ENCODE measurements at regions not wholly inside any gene's neighbourhood (a gene's known extent, or its start where the extent isn't known, plus 50 kb on each side); places are given as distances from the start of the nearest gene placed in this dataset.

DNA sequence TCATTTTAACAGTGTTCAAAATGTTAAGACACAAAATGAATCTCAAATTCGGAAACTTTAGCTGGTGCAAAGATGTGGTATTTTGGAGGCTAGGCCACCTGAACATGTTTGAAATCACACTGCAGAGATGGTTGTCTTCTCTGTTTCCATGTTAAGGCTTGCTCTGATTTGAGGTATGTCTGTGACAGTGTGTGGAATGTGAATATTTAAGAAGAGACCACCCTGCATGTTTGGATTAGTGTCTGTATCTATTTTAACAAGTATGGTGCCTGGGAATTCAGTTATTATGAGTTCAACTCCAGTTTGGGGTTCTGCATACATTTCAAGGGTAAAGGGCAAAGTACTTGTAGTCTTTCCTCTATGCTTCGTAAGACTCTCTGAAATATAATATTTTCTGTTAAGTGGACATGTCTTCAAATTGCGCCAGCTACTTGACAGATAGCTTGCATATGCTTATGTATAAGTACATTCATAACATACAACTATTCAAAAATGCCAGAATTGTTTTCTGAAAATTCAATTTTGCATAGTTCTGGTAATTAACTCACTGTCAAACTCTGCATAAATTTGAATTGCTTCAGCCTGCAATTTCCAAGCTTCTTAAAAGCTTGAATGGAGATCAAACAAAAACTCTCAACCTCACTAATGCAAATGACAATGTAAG lies 424.0 kb downstream of the ADAMTS20 start:
- ChIA-PET CTCF (no interaction called here), POLR2A (no interaction called here)
- no peaks in the 10 kb centered on the region for H3K27me3 Mint-ChIP-seq (ENCODE audit: low read depth)
- peaks cover 17% of the 10 kb centered on the region for H3K4me1 Mint-ChIP-seq
- H3K27ac Mint-ChIP-seq = no peak overlapping the region
- no peak overlapping the region for H3K4me3 Mint-ChIP-seq
- DNase-seq (ENCODE audit: low spot score) (no peak), ATAC-seq (no peak)
- H3K9me3 Mint-ChIP-seq = no peaks in the 10 kb centered on the region
- H3K36me3 Mint-ChIP-seq = no peaks in the 10 kb centered on the region
- TF ChIP-seq, protein P1, sequence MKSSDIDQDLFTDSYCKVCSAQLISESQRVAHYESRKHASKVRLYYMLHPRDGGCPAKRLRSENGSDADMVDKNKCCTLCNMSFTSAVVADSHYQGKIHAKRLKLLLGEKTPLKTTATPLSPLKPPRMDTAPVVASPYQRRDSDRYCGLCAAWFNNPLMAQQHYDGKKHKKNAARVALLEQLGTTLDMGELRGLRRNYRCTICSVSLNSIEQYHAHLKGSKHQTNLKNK (CRISPR knock-in tag; IDR thresholded peaks at IDR 0.05) = no peak
- no peak for TF ChIP-seq CBFB (CRISPR knock-in tag; IDR thresholded peaks at IDR 0.05; ENCODE audit: low read depth)
- TF ChIP-seq GTF2I (CRISPR knock-in tag; conservative IDR thresholded peaks at IDR 0.05) = no peak
- TF ChIP-seq, protein P2, sequence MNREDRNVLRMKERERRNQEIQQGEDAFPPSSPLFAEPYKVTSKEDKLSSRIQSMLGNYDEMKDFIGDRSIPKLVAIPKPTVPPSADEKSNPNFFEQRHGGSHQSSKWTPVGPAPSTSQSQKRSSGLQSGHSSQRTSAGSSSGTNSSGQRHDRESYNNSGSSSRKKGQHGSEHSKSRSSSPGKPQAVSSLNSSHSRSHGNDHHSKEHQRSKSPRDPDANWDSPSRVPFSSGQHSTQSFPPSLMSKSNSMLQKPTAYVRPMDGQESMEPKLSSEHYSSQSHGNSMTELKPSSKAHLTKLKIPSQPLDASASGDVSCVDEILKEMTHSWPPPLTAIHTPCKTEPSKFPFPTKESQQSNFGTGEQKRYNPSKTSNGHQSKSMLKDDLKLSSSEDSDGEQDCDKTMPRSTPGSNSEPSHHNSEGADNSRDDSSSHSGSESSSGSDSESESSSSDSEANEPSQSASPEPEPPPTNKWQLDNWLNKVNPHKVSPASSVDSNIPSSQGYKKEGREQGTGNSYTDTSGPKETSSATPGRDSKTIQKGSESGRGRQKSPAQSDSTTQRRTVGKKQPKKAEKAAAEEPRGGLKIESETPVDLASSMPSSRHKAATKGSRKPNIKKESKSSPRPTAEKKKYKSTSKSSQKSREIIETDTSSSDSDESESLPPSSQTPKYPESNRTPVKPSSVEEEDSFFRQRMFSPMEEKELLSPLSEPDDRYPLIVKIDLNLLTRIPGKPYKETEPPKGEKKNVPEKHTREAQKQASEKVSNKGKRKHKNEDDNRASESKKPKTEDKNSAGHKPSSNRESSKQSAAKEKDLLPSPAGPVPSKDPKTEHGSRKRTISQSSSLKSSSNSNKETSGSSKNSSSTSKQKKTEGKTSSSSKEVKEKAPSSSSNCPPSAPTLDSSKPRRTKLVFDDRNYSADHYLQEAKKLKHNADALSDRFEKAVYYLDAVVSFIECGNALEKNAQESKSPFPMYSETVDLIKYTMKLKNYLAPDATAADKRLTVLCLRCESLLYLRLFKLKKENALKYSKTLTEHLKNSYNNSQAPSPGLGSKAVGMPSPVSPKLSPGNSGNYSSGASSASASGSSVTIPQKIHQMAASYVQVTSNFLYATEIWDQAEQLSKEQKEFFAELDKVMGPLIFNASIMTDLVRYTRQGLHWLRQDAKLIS (CRISPR knock-in tag; IDR thresholded peaks at IDR 0.05; ENCODE audit: borderline replicate concordance) = no peak
- TF ChIP-seq HMGA2 (CRISPR knock-in tag; IDR thresholded peaks at IDR 0.05) = no peak
- TF ChIP-seq, protein P3, sequence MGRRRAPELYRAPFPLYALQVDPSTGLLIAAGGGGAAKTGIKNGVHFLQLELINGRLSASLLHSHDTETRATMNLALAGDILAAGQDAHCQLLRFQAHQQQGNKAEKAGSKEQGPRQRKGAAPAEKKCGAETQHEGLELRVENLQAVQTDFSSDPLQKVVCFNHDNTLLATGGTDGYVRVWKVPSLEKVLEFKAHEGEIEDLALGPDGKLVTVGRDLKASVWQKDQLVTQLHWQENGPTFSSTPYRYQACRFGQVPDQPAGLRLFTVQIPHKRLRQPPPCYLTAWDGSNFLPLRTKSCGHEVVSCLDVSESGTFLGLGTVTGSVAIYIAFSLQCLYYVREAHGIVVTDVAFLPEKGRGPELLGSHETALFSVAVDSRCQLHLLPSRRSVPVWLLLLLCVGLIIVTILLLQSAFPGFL (CRISPR knock-in tag; IDR thresholded peaks at IDR 0.05; ENCODE audit: borderline replicate concordance) = no peak
- TF ChIP-seq, protein P4, sequence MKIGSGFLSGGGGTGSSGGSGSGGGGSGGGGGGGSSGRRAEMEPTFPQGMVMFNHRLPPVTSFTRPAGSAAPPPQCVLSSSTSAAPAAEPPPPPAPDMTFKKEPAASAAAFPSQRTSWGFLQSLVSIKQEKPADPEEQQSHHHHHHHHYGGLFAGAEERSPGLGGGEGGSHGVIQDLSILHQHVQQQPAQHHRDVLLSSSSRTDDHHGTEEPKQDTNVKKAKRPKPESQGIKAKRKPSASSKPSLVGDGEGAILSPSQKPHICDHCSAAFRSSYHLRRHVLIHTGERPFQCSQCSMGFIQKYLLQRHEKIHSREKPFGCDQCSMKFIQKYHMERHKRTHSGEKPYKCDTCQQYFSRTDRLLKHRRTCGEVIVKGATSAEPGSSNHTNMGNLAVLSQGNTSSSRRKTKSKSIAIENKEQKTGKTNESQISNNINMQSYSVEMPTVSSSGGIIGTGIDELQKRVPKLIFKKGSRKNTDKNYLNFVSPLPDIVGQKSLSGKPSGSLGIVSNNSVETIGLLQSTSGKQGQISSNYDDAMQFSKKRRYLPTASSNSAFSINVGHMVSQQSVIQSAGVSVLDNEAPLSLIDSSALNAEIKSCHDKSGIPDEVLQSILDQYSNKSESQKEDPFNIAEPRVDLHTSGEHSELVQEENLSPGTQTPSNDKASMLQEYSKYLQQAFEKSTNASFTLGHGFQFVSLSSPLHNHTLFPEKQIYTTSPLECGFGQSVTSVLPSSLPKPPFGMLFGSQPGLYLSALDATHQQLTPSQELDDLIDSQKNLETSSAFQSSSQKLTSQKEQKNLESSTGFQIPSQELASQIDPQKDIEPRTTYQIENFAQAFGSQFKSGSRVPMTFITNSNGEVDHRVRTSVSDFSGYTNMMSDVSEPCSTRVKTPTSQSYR (CRISPR knock-in tag; IDR thresholded peaks at IDR 0.05) = no peak
- TF ChIP-seq, protein P5, sequence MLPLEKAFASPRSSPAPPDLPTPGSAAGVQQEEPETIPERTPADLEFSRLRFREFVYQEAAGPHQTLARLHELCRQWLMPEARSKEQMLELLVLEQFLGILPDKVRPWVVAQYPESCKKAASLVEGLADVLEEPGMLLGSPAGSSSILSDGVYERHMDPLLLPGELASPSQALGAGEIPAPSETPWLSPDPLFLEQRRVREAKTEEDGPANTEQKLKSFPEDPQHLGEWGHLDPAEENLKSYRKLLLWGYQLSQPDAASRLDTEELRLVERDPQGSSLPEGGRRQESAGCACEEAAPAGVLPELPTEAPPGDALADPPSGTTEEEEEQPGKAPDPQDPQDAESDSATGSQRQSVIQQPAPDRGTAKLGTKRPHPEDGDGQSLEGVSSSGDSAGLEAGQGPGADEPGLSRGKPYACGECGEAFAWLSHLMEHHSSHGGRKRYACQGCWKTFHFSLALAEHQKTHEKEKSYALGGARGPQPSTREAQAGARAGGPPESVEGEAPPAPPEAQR (CRISPR knock-in tag; IDR thresholded peaks at IDR 0.05) = no peak
- TF ChIP-seq, protein P6, sequence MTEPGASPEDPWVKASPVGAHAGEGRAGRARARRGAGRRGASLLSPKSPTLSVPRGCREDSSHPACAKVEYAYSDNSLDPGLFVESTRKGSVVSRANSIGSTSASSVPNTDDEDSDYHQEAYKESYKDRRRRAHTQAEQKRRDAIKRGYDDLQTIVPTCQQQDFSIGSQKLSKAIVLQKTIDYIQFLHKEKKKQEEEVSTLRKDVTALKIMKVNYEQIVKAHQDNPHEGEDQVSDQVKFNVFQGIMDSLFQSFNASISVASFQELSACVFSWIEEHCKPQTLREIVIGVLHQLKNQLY (CRISPR knock-in tag; IDR thresholded peaks at IDR 0.05) = no peak

DNA sequence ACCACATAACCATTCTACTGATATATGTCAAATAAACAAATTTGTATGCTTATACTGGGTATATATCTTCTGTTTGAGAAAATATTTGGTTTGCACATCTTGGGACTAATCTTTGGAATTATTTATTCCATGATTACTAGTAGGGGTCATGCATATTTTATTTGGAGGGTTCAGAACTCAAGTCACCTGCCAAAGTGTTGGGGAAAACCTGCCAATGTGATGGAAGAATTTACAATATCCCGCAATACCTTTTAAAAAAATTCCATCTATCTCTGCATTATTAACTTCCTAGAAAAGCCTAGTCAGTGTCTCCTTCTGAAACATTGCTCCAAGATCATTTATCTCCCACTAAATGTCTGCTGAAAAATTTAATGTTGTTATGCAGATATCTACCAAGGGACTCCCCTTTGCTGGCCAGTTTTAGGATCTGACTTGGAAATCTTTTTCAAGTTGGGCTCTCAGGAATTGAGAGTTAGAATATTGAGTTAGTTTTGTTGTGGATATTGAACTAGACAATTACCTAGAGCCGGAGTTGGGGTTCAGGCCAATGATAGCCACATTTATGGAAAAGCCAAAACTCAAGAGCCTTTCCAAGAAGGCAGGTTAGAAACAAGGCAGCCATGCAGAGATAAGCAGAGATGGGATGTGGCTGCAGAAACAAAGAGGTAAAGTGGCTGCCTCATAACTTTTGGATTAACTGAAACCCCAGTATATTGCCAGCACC lies 425.2 kb downstream of the ADAMTS20 start:
- CTCF ChIA-PET = no interaction called here
- H3K36me3 Mint-ChIP-seq = no peaks in the 10 kb centered on the region
- no peak overlapping the region for H3K27ac Mint-ChIP-seq
- ATAC-seq = no peak
- TF ChIP-seq, protein P7, sequence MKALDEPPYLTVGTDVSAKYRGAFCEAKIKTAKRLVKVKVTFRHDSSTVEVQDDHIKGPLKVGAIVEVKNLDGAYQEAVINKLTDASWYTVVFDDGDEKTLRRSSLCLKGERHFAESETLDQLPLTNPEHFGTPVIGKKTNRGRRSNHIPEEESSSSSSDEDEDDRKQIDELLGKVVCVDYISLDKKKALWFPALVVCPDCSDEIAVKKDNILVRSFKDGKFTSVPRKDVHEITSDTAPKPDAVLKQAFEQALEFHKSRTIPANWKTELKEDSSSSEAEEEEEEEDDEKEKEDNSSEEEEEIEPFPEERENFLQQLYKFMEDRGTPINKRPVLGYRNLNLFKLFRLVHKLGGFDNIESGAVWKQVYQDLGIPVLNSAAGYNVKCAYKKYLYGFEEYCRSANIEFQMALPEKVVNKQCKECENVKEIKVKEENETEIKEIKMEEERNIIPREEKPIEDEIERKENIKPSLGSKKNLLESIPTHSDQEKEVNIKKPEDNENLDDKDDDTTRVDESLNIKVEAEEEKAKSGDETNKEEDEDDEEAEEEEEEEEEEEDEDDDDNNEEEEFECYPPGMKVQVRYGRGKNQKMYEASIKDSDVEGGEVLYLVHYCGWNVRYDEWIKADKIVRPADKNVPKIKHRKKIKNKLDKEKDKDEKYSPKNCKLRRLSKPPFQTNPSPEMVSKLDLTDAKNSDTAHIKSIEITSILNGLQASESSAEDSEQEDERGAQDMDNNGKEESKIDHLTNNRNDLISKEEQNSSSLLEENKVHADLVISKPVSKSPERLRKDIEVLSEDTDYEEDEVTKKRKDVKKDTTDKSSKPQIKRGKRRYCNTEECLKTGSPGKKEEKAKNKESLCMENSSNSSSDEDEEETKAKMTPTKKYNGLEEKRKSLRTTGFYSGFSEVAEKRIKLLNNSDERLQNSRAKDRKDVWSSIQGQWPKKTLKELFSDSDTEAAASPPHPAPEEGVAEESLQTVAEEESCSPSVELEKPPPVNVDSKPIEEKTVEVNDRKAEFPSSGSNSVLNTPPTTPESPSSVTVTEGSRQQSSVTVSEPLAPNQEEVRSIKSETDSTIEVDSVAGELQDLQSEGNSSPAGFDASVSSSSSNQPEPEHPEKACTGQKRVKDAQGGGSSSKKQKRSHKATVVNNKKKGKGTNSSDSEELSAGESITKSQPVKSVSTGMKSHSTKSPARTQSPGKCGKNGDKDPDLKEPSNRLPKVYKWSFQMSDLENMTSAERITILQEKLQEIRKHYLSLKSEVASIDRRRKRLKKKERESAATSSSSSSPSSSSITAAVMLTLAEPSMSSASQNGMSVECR (CRISPR knock-in tag; IDR thresholded peaks at IDR 0.05; ENCODE audit: borderline replicate concordance) = no peak
- TF ChIP-seq, protein P8, sequence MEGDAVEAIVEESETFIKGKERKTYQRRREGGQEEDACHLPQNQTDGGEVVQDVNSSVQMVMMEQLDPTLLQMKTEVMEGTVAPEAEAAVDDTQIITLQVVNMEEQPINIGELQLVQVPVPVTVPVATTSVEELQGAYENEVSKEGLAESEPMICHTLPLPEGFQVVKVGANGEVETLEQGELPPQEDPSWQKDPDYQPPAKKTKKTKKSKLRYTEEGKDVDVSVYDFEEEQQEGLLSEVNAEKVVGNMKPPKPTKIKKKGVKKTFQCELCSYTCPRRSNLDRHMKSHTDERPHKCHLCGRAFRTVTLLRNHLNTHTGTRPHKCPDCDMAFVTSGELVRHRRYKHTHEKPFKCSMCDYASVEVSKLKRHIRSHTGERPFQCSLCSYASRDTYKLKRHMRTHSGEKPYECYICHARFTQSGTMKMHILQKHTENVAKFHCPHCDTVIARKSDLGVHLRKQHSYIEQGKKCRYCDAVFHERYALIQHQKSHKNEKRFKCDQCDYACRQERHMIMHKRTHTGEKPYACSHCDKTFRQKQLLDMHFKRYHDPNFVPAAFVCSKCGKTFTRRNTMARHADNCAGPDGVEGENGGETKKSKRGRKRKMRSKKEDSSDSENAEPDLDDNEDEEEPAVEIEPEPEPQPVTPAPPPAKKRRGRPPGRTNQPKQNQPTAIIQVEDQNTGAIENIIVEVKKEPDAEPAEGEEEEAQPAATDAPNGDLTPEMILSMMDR (IDR thresholded peaks at IDR 0.05) = no peak
- DNase-seq (ENCODE audit: low spot score) = no peak
- no peak overlapping the region for H3K4me3 Mint-ChIP-seq
- POLR2A ChIA-PET = no interaction called here
- H3K9me3 Mint-ChIP-seq = no peaks in the 10 kb centered on the region
- no peaks in the 10 kb centered on the region for H3K27me3 Mint-ChIP-seq (ENCODE audit: low read depth)
- H3K4me1 Mint-ChIP-seq = peaks cover 14% of the 10 kb centered on the region

All from WTC11 (cell line).